Liver (tissue), 3 donors: ENCODE measurements at regions not wholly inside any gene's neighbourhood (a gene's known extent, or its start where the extent isn't known, plus 50 kb on each side); places are given as distances from the start of the nearest gene placed in this dataset.

Experiments used
- CTCF ChIP-seq: fragments of 150-350 bp; IDR thresholded peaks from 2 replicates; pipeline ENCODE4 v1.5.1; 2017; ENCODE audit warnings: improper control_type of control experiment, low read depth, low read length; ENCODE audit not compliant: missing input control
- EGR1 ChIP-seq, 2 donors: IDR thresholded peaks; 2 replicates each; pipeline ENCODE4 v1.6.1; 2016 to 2018; ENCODE audit warnings: antibody characterized with exemption in 2 of 2, low read depth in 2 of 2
- donor health status: healthy.
- donor health status: healthy.

DNA sequence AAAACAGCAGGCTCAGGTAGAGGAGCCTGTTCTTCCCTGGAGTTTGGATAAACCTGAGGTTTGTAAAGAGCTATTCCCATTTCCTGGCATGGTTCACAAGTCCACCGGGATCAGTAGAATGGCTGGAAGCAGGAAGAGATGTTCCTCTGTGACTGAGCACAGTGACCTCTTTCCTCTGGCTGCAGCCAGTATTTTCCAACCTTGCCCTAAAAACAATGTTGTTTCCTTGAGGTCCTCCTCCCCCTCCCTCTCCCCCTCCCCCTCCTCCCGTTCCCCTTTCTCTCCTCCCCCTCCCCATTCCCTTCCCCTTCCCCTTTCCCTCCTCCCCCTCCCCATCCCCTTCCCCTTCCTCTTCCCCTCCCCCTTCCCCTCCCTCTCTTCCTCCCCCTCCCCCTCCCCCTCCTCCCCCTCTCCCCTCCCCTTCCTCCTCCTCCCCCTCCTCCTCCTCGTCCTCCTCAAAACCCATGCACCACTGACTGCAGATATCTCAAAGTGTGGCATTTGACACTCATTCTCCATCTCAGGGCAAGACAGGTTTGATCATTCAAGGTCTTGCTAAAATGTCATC, 58.9 kb upstream of the MON1B start:
- TF ChIP-seq EGR1 (IDR thresholded peaks at IDR 0.05; ENCODE audit: low read depth in 2 of 2) (no peak), CTCF (no peak)
